Nephron progenitor cell (in vitro differentiated cells): ENCODE measurements at regions not wholly inside any gene's neighbourhood (a gene's known extent, or its start where the extent isn't known, plus 50 kb on each side); places are given as distances from the start of the nearest gene placed in this dataset.

Experiments used
- DNase-seq: peaks from one replicate; pipeline ENCODE4 v3.0.0; 2021
- H3K27ac Mint-ChIP-seq: 2 replicates; pipeline ENCODE4 v1.8.0; 2021; ENCODE audit warnings: mild to moderate bottlenecking, moderate library complexity, mixed read lengths
- H3K27me3 Mint-ChIP-seq: 2 replicates; pipeline ENCODE4 v1.8.0; 2021; ENCODE audit warnings: mild to moderate bottlenecking, low read depth, mixed read lengths; ENCODE audit not compliant: poor library complexity
- H3K36me3 Mint-ChIP-seq: 2 replicates; pipeline ENCODE4 v1.8.0; 2021; ENCODE audit warnings: low read depth, mixed read lengths
- H3K4me1 Mint-ChIP-seq: 2 replicates; pipeline ENCODE4 v1.8.0; 2021; ENCODE audit warnings: mixed read lengths
- H3K4me3 Mint-ChIP-seq: 2 replicates; pipeline ENCODE4 v1.8.0; 2021; ENCODE audit warnings: mild to moderate bottlenecking, moderate library complexity, mixed read lengths
- H3K9me3 Mint-ChIP-seq: 2 replicates; pipeline ENCODE4 v1.8.0; 2021; ENCODE audit warnings: mild to moderate bottlenecking, moderate library complexity, mixed read lengths
- TF ChIP-seq, protein P1 (sequence below): fragments of 200-600 bp; sonication (generic); IDR thresholded peaks from 2 replicates; pipeline ENCODE4 v1.5.0; 2021; ENCODE audit warnings: antibody characterized with exemption

DNA sequence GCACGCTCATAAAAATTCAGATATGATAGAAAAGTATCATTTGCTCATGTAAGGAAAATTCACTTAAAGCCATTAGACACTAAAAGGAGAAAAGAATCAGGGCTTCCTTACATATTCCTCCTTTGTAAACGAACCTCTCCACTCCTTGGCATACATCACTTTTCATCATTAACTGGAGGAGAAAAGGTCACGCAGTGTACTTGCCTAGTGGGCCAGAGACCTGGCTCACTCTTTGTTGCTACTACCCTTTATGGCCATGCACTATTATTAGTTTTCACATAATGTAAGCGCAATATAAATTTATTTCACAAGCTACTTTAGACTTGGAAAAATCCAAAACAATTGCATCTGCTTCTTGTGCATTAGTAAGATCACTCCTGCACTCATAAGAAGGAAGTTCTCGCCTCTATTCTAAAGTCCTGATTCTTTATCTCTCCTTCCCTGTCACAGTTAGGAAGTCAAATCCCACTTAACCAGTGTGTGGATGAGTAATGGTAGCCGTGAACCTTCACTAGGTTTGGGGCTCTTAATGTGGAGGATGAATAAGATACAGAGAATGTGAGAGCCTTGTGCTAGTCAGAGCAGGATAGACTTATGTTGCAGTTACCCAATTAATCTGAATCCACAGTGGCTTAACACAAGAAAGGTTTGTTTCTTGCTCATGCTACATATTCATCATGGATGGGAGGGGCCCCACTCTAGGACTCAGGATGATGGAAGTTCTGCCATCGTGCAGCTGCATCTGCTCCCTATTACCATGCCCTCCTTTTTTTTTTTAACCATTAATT lies 115.0 kb upstream of the GLS start:
- DNase-seq = no peak
- Mint-ChIP-seq H3K27ac (no peak overlapping the region), H3K9me3 (peaks cover 5% of the 10 kb centered on the region), H3K27me3 (peaks cover 3% of the 10 kb centered on the region), H3K36me3 (no peaks in the 10 kb centered on the region), H3K4me1 (peaks cover 10% of the 10 kb centered on the region), H3K4me3 (no peak overlapping the region)
- TF ChIP-seq, protein P1, sequence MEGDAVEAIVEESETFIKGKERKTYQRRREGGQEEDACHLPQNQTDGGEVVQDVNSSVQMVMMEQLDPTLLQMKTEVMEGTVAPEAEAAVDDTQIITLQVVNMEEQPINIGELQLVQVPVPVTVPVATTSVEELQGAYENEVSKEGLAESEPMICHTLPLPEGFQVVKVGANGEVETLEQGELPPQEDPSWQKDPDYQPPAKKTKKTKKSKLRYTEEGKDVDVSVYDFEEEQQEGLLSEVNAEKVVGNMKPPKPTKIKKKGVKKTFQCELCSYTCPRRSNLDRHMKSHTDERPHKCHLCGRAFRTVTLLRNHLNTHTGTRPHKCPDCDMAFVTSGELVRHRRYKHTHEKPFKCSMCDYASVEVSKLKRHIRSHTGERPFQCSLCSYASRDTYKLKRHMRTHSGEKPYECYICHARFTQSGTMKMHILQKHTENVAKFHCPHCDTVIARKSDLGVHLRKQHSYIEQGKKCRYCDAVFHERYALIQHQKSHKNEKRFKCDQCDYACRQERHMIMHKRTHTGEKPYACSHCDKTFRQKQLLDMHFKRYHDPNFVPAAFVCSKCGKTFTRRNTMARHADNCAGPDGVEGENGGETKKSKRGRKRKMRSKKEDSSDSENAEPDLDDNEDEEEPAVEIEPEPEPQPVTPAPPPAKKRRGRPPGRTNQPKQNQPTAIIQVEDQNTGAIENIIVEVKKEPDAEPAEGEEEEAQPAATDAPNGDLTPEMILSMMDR = no peak

DNA sequence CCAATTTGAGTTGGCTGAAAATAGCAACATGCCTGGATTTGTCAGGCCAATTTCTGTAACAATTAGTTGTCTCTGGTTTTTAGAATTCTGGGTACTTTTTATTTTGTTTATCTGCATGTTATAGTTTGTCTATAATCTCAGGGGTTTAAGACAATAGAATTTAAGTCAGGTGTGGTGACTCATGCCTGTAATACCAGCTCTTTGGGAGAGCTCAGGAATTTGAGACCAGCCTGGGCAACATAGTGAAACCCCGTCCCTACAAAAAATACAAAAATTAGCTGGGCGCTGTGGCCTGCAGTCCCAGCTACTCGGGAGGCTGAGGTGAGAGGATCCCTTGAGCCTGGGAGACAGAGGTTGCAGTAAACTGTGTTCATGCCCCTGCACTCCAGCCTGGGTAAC lies 114.4 kb upstream of the GLS start:
- H3K4me1 Mint-ChIP-seq = peaks cover 10% of the 10 kb centered on the region
- H3K9me3 Mint-ChIP-seq = peaks cover 4% of the 10 kb centered on the region
- DNase-seq = no peak
- no peak overlapping the region for H3K4me3 Mint-ChIP-seq
- H3K36me3 Mint-ChIP-seq = no peaks in the 10 kb centered on the region
- no peak overlapping the region for H3K27ac Mint-ChIP-seq
- TF ChIP-seq, protein P1 = no peak
- peaks cover 3% of the 10 kb centered on the region for H3K27me3 Mint-ChIP-seq

DNA sequence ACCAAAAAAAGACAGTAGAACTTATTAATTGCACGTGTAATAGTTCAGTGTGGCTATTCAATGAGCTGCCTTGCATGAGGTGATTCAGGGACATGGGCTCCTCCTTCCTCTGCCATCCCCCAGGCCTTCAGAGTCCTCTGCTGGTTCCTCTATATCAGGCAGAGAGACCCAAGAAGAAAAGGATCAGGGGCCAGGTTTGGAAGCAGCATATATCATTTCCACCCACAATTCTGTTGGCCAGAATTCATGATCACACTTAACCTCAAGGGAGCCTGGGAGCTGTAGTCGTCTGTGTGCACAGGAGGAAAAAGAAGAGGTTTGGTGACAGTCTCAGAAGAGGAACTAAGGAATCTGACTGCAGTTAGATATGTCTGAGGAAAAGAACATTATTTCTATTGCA lies 114.0 kb upstream of the GLS start:
- TF ChIP-seq, protein P1 = no peak
- H3K4me1 Mint-ChIP-seq = peaks cover 10% of the 10 kb centered on the region
- peaks cover 3% of the 10 kb centered on the region for H3K9me3 Mint-ChIP-seq
- no peak overlapping the region for H3K4me3 Mint-ChIP-seq
- H3K36me3 Mint-ChIP-seq = no peaks in the 10 kb centered on the region
- H3K27me3 Mint-ChIP-seq = peaks cover 3% of the 10 kb centered on the region
- H3K27ac Mint-ChIP-seq = no peak overlapping the region
- DNase-seq = no peak

DNA sequence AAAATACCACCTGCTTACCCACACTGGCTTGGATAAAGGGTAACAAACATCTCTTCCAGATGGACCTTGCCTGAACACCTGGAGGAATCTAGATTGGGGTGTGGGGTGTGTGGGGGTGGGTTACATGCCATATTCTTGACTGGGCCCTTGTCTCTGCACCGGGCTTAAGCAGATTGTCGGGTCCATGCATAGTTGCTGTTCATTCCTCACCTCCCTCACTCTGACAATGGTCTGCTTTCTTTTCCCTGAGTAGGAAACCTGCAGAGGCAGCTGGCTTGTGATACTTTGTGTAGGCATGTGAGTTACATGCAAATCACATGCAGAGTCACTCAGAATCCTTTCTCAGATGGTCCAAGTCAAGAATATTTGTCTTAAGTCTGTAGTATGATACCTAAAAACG lies 112.8 kb upstream of the GLS start:
- Mint-ChIP-seq H3K27me3 (no peaks in the 10 kb centered on the region), H3K4me3 (no peak overlapping the region), H3K27ac (no peak overlapping the region), H3K36me3 (no peaks in the 10 kb centered on the region), H3K9me3 (peaks cover 2% of the 10 kb centered on the region), H3K4me1 (peaks cover 10% of the 10 kb centered on the region)
- TF ChIP-seq, protein P1 = no peak
- DNase-seq = no peak

DNA sequence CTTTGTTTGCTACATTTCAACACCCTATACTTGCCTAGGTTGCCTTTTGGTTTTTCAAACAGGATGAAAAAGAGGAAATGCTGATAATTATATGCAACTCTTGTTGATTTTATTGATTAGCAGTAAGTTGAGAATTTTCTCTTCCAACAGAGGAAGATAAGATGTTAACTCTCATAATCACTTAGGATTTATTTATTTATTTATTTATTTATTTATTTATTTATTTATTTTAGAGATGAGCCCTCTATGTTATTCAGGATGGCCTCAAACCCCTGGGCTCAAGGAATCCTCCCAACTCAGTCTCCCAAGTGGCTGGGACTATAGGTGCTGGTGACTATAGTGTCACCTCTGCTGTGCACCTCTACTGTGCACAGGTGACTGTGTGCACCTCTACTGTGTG lies 111.4 kb upstream of the GLS start:
- no peaks in the 10 kb centered on the region for H3K27me3 Mint-ChIP-seq
- TF ChIP-seq, protein P1 = no peak
- peaks cover 4% of the 10 kb centered on the region for H3K36me3 Mint-ChIP-seq
- H3K4me1 Mint-ChIP-seq = peaks cover 10% of the 10 kb centered on the region
- no peak for DNase-seq
- no peak overlapping the region for H3K27ac Mint-ChIP-seq
- H3K9me3 Mint-ChIP-seq = peaks cover 13% of the 10 kb centered on the region
- H3K4me3 Mint-ChIP-seq = no peak overlapping the region

DNA sequence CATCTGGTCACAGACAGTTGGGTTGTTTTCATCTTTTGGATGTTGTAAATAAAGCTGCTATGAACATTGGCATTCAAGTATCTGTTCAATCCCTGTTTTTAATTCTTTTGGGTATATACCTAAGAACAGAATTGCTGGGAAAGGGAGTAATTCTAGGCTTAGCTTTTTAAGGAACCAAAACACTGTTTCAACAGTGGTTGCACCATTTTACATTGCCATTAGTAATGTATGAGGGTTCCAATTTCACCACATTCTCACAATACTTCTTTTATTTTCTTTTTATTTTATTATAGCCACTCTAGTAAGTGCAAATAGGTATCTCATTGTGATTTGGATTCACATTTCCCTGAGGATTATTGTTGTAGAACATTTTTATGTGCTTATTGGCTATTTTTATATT lies 108.9 kb upstream of the GLS start:
- peaks cover 34% of the 10 kb centered on the region for H3K9me3 Mint-ChIP-seq
- TF ChIP-seq, protein P1 = no peak
- no peak overlapping the region for H3K27ac Mint-ChIP-seq
- peaks cover 2% of the 10 kb centered on the region for H3K4me1 Mint-ChIP-seq
- no peak overlapping the region for H3K4me3 Mint-ChIP-seq
- H3K36me3 Mint-ChIP-seq = peaks cover 8% of the 10 kb centered on the region
- DNase-seq = no peak
- peaks cover 2% of the 10 kb centered on the region for H3K27me3 Mint-ChIP-seq
